Loucy (cell line): ENCODE measurements at regions not wholly inside any gene's neighbourhood (a gene's known extent, or its start where the extent isn't known, plus 50 kb on each side); places are given as distances from the start of the nearest gene placed in this dataset.

Experiments
- H2AFZ ChIP-seq: fragments of 200-600 bp; sonication (generic); 2 replicates; pipeline ENCODE4 v1.6.0; 2016; ENCODE audit warnings: antibody characterized with exemption, mild to moderate bottlenecking, low read length, moderate library complexity
- H3F3A ChIP-seq: fragments of 200-600 bp; 2 replicates; pipeline ENCODE4 v1.6.0; 2016; ENCODE audit warnings: antibody characterized with exemption, low read depth, mild to moderate bottlenecking
- H3K27me3 ChIP-seq: fragments of 200-600 bp; sonication (generic); 2 replicates; pipeline ENCODE4 v1.6.1; 2014; ENCODE audit warnings: low read length, mild to moderate bottlenecking; ENCODE audit not compliant: insufficient read depth, poor library complexity, severe bottlenecking
- H3K36me3 ChIP-seq: fragments of 200-600 bp; sonication (generic); 2 replicates; pipeline ENCODE4 v1.6.1; 2016; ENCODE audit warnings: low read length; ENCODE audit not compliant: insufficient read depth
- H3K4me1 ChIP-seq: fragments of 200-600 bp; sonication (generic); 2 replicates; pipeline ENCODE4 v1.5.1; 2014; ENCODE audit warnings: low read length, mild to moderate bottlenecking; ENCODE audit not compliant: insufficient read depth, poor library complexity, severe bottlenecking
- H3K4me2 ChIP-seq: fragments of 200-600 bp; sonication (generic); 2 replicates; pipeline ENCODE4 v1.6.0; 2014; ENCODE audit warnings: antibody characterized with exemption, low read length, low read depth, mild to moderate bottlenecking; ENCODE audit not compliant: poor library complexity, severe bottlenecking
- H3K4me3 ChIP-seq: fragments of 200-600 bp; sonication (generic); 2 replicates; pipeline ENCODE4 v1.5.1; 2014; ENCODE audit warnings: low read length, mild to moderate bottlenecking, mixed read lengths; ENCODE audit not compliant: poor library complexity, severe bottlenecking
- H3K79me2 ChIP-seq: fragments of 200-600 bp; sonication (generic); 2 replicates; pipeline ENCODE4 v1.6.1; 2014; ENCODE audit warnings: low read length; ENCODE audit not compliant: insufficient read depth
- H3K9ac ChIP-seq: fragments of 200-600 bp; sonication (generic); 2 replicates; pipeline ENCODE4 v1.6.0; 2014; ENCODE audit warnings: mild to moderate bottlenecking, low read depth, low read length, moderate library complexity; ENCODE audit not compliant: poor library complexity, severe bottlenecking
- H3K9me2 ChIP-seq: fragments of 200-600 bp; sonication (generic); replicated peaks from 2 replicates; pipeline ENCODE4 v1.6.1; 2016; ENCODE audit warnings: low read depth, low read length, mixed read lengths
- H3K9me3 ChIP-seq: fragments of 200-600 bp; sonication (generic); 2 replicates; pipeline ENCODE4 v1.6.1; 2014; ENCODE audit warnings: mild to moderate bottlenecking, antibody characterized with exemption, low read length, low read depth; ENCODE audit not compliant: insufficient read depth
- H4K20me1 ChIP-seq: fragments of 200-600 bp; sonication (generic); 2 replicates; pipeline ENCODE4 v1.6.0; 2014; ENCODE audit warnings: antibody characterized with exemption, low read length, mild to moderate bottlenecking; ENCODE audit not compliant: insufficient read depth, poor library complexity, severe bottlenecking
- CTCF ChIP-seq: fragments of 200-600 bp; sonication (generic); conservative IDR thresholded peaks from 2 replicates; pipeline ENCODE4 v1.5.1; 2014; ENCODE audit warnings: mild to moderate bottlenecking, antibody characterized with exemption, low read length
- EZH2phosphoT487 ChIP-seq: fragments of 200-600 bp; IDR thresholded peaks from 2 replicates; pipeline ENCODE4 v1.6.1; 2018; ENCODE audit warnings: antibody characterized with exemption, mild to moderate bottlenecking, moderate library complexity, borderline replicate concordance

DNA sequence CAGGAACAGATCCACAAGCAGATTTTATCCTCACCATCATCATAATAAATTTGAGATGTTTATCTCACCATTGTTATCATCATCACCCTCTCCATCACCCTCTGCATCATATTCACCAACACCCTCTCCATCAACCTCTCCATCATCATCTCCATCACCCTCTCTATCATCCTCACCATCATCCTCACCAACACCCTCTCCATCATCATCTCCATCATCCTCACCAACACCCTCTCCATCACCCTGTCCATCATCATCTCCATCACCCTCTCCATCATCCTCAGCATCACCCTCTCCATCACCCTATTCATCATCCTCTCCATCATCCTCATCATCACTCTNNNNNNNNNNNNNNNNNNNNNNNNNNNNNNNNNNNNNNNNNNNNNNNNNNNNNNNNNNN is 567.0 kb upstream of the SGCD start:
- H4K20me1 ChIP-seq = no peaks in the 10 kb centered on the region
- H3K36me3 ChIP-seq = no peaks in the 10 kb centered on the region
- no peaks in the 10 kb centered on the region for H3F3A ChIP-seq
- H3K9me2 ChIP-seq = no peaks in the 10 kb centered on the region
- H3K4me1 ChIP-seq = no peaks in the 10 kb centered on the region
- H3K4me2 ChIP-seq = no peak overlapping the region
- H3K27me3 ChIP-seq = no peaks in the 10 kb centered on the region
- no peak for TF ChIP-seq CTCF
- no peak for TF ChIP-seq EZH2phosphoT487
- no peak overlapping the region for H3K9ac ChIP-seq
- no peaks in the 10 kb centered on the region for H3K9me3 ChIP-seq
- no peak overlapping the region for H2AFZ ChIP-seq
- no peak overlapping the region for H3K4me3 ChIP-seq
- no peaks in the 10 kb centered on the region for H3K79me2 ChIP-seq

DNA sequence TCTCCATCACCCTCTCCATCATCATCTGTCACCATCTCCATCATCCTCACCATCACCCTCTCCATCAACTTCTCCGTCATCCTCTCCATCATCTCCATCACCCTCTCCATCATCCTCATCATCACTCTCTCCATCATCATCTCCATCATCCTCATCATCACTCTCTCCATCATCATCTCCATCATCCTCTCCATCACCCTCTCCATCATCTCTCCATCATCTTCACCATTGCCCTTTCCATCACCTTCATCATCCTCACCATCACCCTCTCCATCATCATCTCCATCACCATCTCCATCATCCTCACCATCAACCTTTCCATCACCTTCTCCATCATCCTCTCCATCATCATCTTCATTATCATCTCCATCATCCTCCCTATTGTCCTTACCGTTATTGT is 565.5 kb upstream of the SGCD start:
- Histone ChIP-seq H3F3A (no peaks in the 10 kb centered on the region), H2AFZ (no peak overlapping the region), H3K4me2 (no peak overlapping the region), H3K4me1 (no peaks in the 10 kb centered on the region), H3K9me3 (no peaks in the 10 kb centered on the region), H3K36me3 (no peaks in the 10 kb centered on the region), H3K79me2 (no peaks in the 10 kb centered on the region), H3K9ac (no peak overlapping the region), H3K9me2 (no peaks in the 10 kb centered on the region), H3K27me3 (no peaks in the 10 kb centered on the region), H4K20me1 (no peaks in the 10 kb centered on the region), H3K4me3 (no peak overlapping the region)
- TF ChIP-seq EZH2phosphoT487 = no peak
- no peak for TF ChIP-seq CTCF

- no peaks in the 10 kb centered on the region for H3K27me3 ChIP-seq
Measured at GRCh38 chr5:155765715-155766114, 561.2 kb upstream of the SGCD start.

More at GRCh38 chr5:155765715-155766114, 561.2 kb upstream of the SGCD start:
- Histone ChIP-seq H2AFZ (no peak overlapping the region), H3F3A (no peaks in the 10 kb centered on the region), H3K9me3 (no peaks in the 10 kb centered on the region), H3K9ac (no peak overlapping the region), H3K79me2 (no peaks in the 10 kb centered on the region), H3K4me3 (no peak overlapping the region), H4K20me1 (no peaks in the 10 kb centered on the region), H3K4me2 (no peak overlapping the region), H3K9me2 (no peaks in the 10 kb centered on the region), H3K36me3 (no peaks in the 10 kb centered on the region), H3K4me1 (no peaks in the 10 kb centered on the region)
- TF ChIP-seq CTCF (no peak), EZH2phosphoT487 (no peak)
